22Rv1 (cell line): ENCODE measurements at regions not wholly inside any gene's neighbourhood (a gene's known extent, or its start where the extent isn't known, plus 50 kb on each side); places are given as distances from the start of the nearest gene placed in this dataset.
A peak's percentile ranks its signal among the peaks of the same experiment; 100 is the strongest.

Experiments
- CTCF ChIP-seq: fragments of 450-650 bp; IDR thresholded peaks from 2 replicates; pipeline ENCODE4 v1.5.1; 2017; ENCODE audit warnings: mild to moderate bottlenecking
- ZFX ChIP-seq: fragments of 450-650 bp; IDR thresholded peaks from 2 replicates; pipeline ENCODE4 v1.6.1; 2017; ENCODE audit warnings: antibody characterized with exemption, borderline replicate concordance

- TF ChIP-seq CTCF (peak; percentile 89), ZFX (no peak)
These were observed 151.5 kb upstream of the FAM3C start for GRCh38 chr7:121547544-121548092.
